AG04449 (cell line): ENCODE measurements at regions not wholly inside any gene's neighbourhood (a gene's known extent, or its start where the extent isn't known, plus 50 kb on each side); places are given as distances from the start of the nearest gene placed in this dataset.
"Not testable (repeated sequence)": the region's sequence is repeated elsewhere in the genome, so short reads cannot be mapped to it uniquely, and the experiment has no call there.

ENCODE experiments used
- CTCF ChIA-PET: fragments of 350-600 bp; formaldehyde crosslinking; extraction: SDS; loops from one replicate; lab custom pipeline; 2021; ENCODE audit warnings: antibody characterized with exemption; lab: Yijun Ruan, JAX
- POLR2A ChIA-PET: fragments of 400-600, 350-600 bp; formaldehyde crosslinking; extraction: SDS; loops from one replicate; lab custom pipeline; 2020; ENCODE audit warnings: antibody characterized with exemption, inconsistent platforms; lab: Yijun Ruan, JAX
- DNase-seq: peaks from one replicate; pipeline ENCODE4 v3.0.0-alpha.2; 2010; ENCODE audit warnings: low read depth, low spot score
- H3K4me3 ChIP-seq: 2 replicates; pipeline ENCODE4 v1.5.1; 2011; ENCODE audit warnings: low read depth, mild to moderate bottlenecking, control low read depth, low read length
- TF ChIP-seq, protein P1 (sequence below): IDR thresholded peaks from one replicate; pipeline ENCODE4 v1.5.1; 2011; ENCODE audit warnings: mild to moderate bottlenecking, moderate library complexity, low read length, control low read depth, inconsistent platforms; ENCODE audit not compliant: insufficient read depth; ENCODE audit errors: missing control alignments

DNA sequence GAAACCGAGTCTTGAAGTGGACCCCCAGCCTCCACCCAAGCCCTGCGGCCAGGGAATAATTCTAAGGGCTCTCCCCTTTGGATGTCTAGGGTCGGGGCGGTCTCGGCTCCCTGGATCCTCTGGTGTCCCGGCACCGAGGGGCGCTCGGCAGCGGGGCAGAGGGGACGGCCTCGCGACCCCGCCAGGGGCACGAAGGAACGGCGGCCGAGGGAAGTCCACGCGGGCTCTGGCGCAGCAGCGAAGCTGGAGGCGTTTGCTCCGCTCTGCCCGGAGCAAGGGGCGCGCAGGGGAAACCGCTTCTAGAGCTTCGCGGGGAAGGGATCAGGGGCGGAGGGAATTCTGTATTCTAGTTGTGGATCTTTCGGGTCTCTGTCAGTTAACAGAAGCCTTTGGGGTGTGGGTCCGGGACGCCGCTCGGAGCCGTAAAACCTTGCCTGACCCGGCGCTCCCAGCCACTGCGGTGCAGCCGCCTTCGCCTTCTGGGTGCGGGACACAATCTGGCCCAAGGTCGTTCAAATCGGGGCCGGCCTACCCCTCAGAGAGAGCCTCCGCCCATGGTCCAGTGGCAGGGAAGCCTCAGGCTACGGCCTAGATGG is 118.2 kb downstream of the KCNRG start:
- ChIA-PET CTCF (interaction anchor here (1.1 to 1.3 kb wide), 2 partner anchors 10 to 16 kb away, joined by 3 read pairs; no protein-coding TSS in a partner anchor), POLR2A (no interaction called here)
- H3K4me3 ChIP-seq: no peak overlapping the region
- no peak for DNase-seq
- TF ChIP-seq, protein P1, sequence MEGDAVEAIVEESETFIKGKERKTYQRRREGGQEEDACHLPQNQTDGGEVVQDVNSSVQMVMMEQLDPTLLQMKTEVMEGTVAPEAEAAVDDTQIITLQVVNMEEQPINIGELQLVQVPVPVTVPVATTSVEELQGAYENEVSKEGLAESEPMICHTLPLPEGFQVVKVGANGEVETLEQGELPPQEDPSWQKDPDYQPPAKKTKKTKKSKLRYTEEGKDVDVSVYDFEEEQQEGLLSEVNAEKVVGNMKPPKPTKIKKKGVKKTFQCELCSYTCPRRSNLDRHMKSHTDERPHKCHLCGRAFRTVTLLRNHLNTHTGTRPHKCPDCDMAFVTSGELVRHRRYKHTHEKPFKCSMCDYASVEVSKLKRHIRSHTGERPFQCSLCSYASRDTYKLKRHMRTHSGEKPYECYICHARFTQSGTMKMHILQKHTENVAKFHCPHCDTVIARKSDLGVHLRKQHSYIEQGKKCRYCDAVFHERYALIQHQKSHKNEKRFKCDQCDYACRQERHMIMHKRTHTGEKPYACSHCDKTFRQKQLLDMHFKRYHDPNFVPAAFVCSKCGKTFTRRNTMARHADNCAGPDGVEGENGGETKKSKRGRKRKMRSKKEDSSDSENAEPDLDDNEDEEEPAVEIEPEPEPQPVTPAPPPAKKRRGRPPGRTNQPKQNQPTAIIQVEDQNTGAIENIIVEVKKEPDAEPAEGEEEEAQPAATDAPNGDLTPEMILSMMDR: no peak

- ChIA-PET CTCF (interaction anchor here (0.7 kb wide), 1 partner anchor 507 kb away, joined by 3 read pairs; no protein-coding TSS in a partner anchor), POLR2A (no interaction called here)
- TF ChIP-seq, protein P1: no peak
- no peak overlapping the region for H3K4me3 ChIP-seq
- no peak for DNase-seq
These were observed 121.0 kb downstream of the KCNRG start for GRCh38 chr13:50136226-50136625.

- H3K4me3 ChIP-seq: no peak overlapping the region
- no peak for DNase-seq
- POLR2A ChIA-PET: no interaction called here
- TF ChIP-seq, protein P1: no peak
- CTCF ChIA-PET: interaction anchor here (0.7 kb wide), 1 partner anchor 507 kb away, joined by 3 read pairs; no protein-coding TSS in a partner anchor
These were observed 121.4 kb downstream of the KCNRG start for GRCh38 chr13:50136678-50137077.

- POLR2A ChIA-PET: not testable (repeated sequence)
These were observed 124.2 kb downstream of the KCNRG start for GRCh38 chr13:50139435-50139934.

GRCh38 chr13:50140153-50140552 is 124.9 kb downstream of the KCNRG start:
- DNase-seq: no peak
- H3K4me3 ChIP-seq: no peak overlapping the region
- ChIA-PET CTCF (interaction anchor here (1.8 kb wide), 1 partner anchor 555 kb away, joined by 3 read pairs; no protein-coding TSS in a partner anchor), POLR2A (no interaction called here)
- TF ChIP-seq, protein P1: no peak

More at GRCh38 chr13:50139435-50139934, 124.2 kb downstream of the KCNRG start:
- CTCF ChIA-PET, H3K4me3 ChIP-seq, DNase-seq: not testable (repeated sequence)

GRCh38 chr13:50140581-50141374 is 125.5 kb downstream of the KCNRG start:
- no peak for DNase-seq
- no peak overlapping the region for H3K4me3 ChIP-seq
- CTCF ChIA-PET: interaction anchor here (1.8 kb wide), 1 partner anchor 554 kb away, joined by 3 read pairs; no protein-coding TSS in a partner anchor
- POLR2A ChIA-PET: no interaction called here
- TF ChIP-seq, protein P1: no peak
